OCI-LY3 (cell line): ENCODE measurements at regions not wholly inside any gene's neighbourhood (a gene's known extent, or its start where the extent isn't known, plus 50 kb on each side); places are given as distances from the start of the nearest gene placed in this dataset.

Source experiments
- CTCF ChIP-seq: fragments of 200-600, 300-600 bp; sonication (generic); IDR thresholded peaks from 2 replicates; pipeline ENCODE4 v1.5.1; 2014; ENCODE audit warnings: antibody characterized with exemption, low read length, low read depth
- EZH2phosphoT487 ChIP-seq: fragments of 200-600 bp; shearing (Covaris generic); IDR thresholded peaks from 2 replicates; pipeline ENCODE4 v1.6.1; 2018; ENCODE audit warnings: antibody characterized with exemption, mixed run types, low read depth

- TF ChIP-seq CTCF (no peak), EZH2phosphoT487 (no peak)
These were observed 97.9 kb upstream of the STT3B start for GRCh38 chr3:31434819-31435218.
